ENCODE measurements at regions not wholly inside any gene's neighbourhood (a gene's known extent, or its start where the extent isn't known, plus 50 kb on each side); places are given as distances from the start of the nearest gene placed in this dataset.

- Histone ChIP-seq H3K9me3 (ENCODE audit: control extremely low read depth in 1 of 5, control insufficient read depth in 4 of 5, insufficient read depth in 2 of 5, low read depth in 1 of 5, low read length in 4 of 5) (no peaks in the 10 kb centered on the region), H3K4me3 (ENCODE audit: control insufficient read depth in 1 of 7, extremely low read depth in 1 of 7, insufficient read depth in 4 of 7, low read depth in 2 of 7, low read length in 6 of 7) (no peak overlapping the region), H3K27me3 (replicated peaks in 2 of 5; ENCODE audit: control insufficient read depth in 4 of 5, insufficient read depth in 5 of 5, low read length in 4 of 5) (no peaks in the 10 kb centered on the region), H3K27ac (ENCODE audit: insufficient read depth in 1 of 2, low read depth in 1 of 2, low read length in 2 of 2, poor library complexity in 1 of 2, severe bottlenecking in 2 of 2) (no peak overlapping the region), H3K36me3 (ENCODE audit: control insufficient read depth in 4 of 4, insufficient read depth in 4 of 4, low read length in 3 of 4) (no peaks in the 10 kb centered on the region), H3K4me1 (ENCODE audit: control extremely low read depth in 1 of 4, control insufficient read depth in 4 of 4, insufficient read depth in 4 of 4, low read length in 3 of 4) (no peaks in the 10 kb centered on the region)
- POLR2A ChIA-PET, result no interaction called here
- 91% methylated on average over 6 of the region's 9 CpGs for WGBS (ENCODE audit: insufficient coverage)
- no peak for DNase-seq
- CTCF ChIA-PET, result no interaction called here
These were observed 2078.4 kb downstream of the PCDH7 start for GRCh38 chr4:32798471-32799159.

GRCh38 chr4:32824336-32824735 is 2104.2 kb downstream of the PCDH7 start:
- no peaks in the 10 kb centered on the region for H3K4me1 ChIP-seq (ENCODE audit: control extremely low read depth in 1 of 4, control insufficient read depth in 4 of 4, insufficient read depth in 4 of 4, low read length in 3 of 4)
- H3K36me3 ChIP-seq (ENCODE audit: control insufficient read depth in 4 of 4, insufficient read depth in 4 of 4, low read length in 3 of 4), result no peaks in the 10 kb centered on the region
- no peak overlapping the region for H3K27ac ChIP-seq (ENCODE audit: insufficient read depth in 1 of 2, low read depth in 1 of 2, low read length in 2 of 2, poor library complexity in 1 of 2, severe bottlenecking in 2 of 2)
- no peaks in the 10 kb centered on the region for H3K27me3 ChIP-seq (replicated peaks in 2 of 5; ENCODE audit: control insufficient read depth in 4 of 5, insufficient read depth in 5 of 5, low read length in 4 of 5)
- ChIA-PET CTCF (no interaction called here), POLR2A (no interaction called here)
- no peak for DNase-seq
- H3K4me3 ChIP-seq (ENCODE audit: control insufficient read depth in 1 of 7, extremely low read depth in 1 of 7, insufficient read depth in 4 of 7, low read depth in 2 of 7, low read length in 6 of 7), result no peak overlapping the region
- H3K9me3 ChIP-seq (ENCODE audit: control extremely low read depth in 1 of 5, control insufficient read depth in 4 of 5, insufficient read depth in 2 of 5, low read depth in 1 of 5, low read length in 4 of 5), result peaks cover 0 to 3% (median 0%) of the 10 kb centered on the region in 5 experiments
- 100% methylated on average over 2 of the region's 2 CpGs for WGBS (ENCODE audit: insufficient coverage)

- POLR2A ChIA-PET, result no interaction called here
- CTCF ChIA-PET, result no interaction called here
- Histone ChIP-seq H3K27me3 (replicated peaks in 2 of 5; ENCODE audit: control insufficient read depth in 4 of 5, insufficient read depth in 5 of 5, low read length in 4 of 5) (no peaks in the 10 kb centered on the region), H3K36me3 (ENCODE audit: control insufficient read depth in 4 of 4, insufficient read depth in 4 of 4, low read length in 3 of 4) (no peaks in the 10 kb centered on the region), H3K4me1 (ENCODE audit: control extremely low read depth in 1 of 4, control insufficient read depth in 4 of 4, insufficient read depth in 4 of 4, low read length in 3 of 4) (no peaks in the 10 kb centered on the region), H3K4me3 (ENCODE audit: control insufficient read depth in 1 of 7, extremely low read depth in 1 of 7, insufficient read depth in 4 of 7, low read depth in 2 of 7, low read length in 6 of 7) (no peak overlapping the region), H3K9me3 (ENCODE audit: control extremely low read depth in 1 of 5, control insufficient read depth in 4 of 5, insufficient read depth in 2 of 5, low read depth in 1 of 5, low read length in 4 of 5) (peaks cover 0 to 3% (median 0%) of the 10 kb centered on the region in 5 experiments), H3K27ac (ENCODE audit: insufficient read depth in 1 of 2, low read depth in 1 of 2, low read length in 2 of 2, poor library complexity in 1 of 2, severe bottlenecking in 2 of 2) (no peak overlapping the region)
- WGBS (ENCODE audit: insufficient coverage), result no CpG with 5 or more reads among the region's 3 CpGs
- DNase-seq, result no peak
These were observed 2106.0 kb downstream of the PCDH7 start for GRCh38 chr4:32826169-32826568.

GRCh38 chr4:32830160-32830559 is 2110.0 kb downstream of the PCDH7 start:
- Histone ChIP-seq H3K4me1 (ENCODE audit: control extremely low read depth in 1 of 4, control insufficient read depth in 4 of 4, insufficient read depth in 4 of 4, low read length in 3 of 4) (no peaks in the 10 kb centered on the region), H3K4me3 (ENCODE audit: control insufficient read depth in 1 of 7, extremely low read depth in 1 of 7, insufficient read depth in 4 of 7, low read depth in 2 of 7, low read length in 6 of 7) (no peak overlapping the region), H3K27me3 (replicated peaks in 2 of 5; ENCODE audit: control insufficient read depth in 4 of 5, insufficient read depth in 5 of 5, low read length in 4 of 5) (no peaks in the 10 kb centered on the region), H3K27ac (ENCODE audit: insufficient read depth in 1 of 2, low read depth in 1 of 2, low read length in 2 of 2, poor library complexity in 1 of 2, severe bottlenecking in 2 of 2) (no peak overlapping the region), H3K36me3 (ENCODE audit: control insufficient read depth in 4 of 4, insufficient read depth in 4 of 4, low read length in 3 of 4) (no peaks in the 10 kb centered on the region), H3K9me3 (ENCODE audit: control extremely low read depth in 1 of 5, control insufficient read depth in 4 of 5, insufficient read depth in 2 of 5, low read depth in 1 of 5, low read length in 4 of 5) (peaks cover 0 to 3% (median 0%) of the 10 kb centered on the region in 5 experiments)
- no CpG with 5 or more reads among the region's 1 CpG for WGBS (ENCODE audit: insufficient coverage)
- ChIA-PET POLR2A (no interaction called here), CTCF (no interaction called here)
- DNase-seq, result no peak

- CTCF ChIA-PET, result no interaction called here
- H3K27me3 ChIP-seq (replicated peaks in 2 of 5; ENCODE audit: control insufficient read depth in 4 of 5, insufficient read depth in 5 of 5, low read length in 4 of 5), result no peaks in the 10 kb centered on the region
- DNase-seq, result no peak
These were observed 2110.9 kb downstream of the PCDH7 start for GRCh38 chr4:32831104-32831503.

GRCh38 chr4:32840461-32841189 is 2120.5 kb downstream of the PCDH7 start:
- WGBS (ENCODE audit: insufficient coverage), result 86% methylated on average over 1 of the region's 4 CpGs
- Histone ChIP-seq H3K36me3 (ENCODE audit: control insufficient read depth in 4 of 4, insufficient read depth in 4 of 4, low read length in 3 of 4) (no peaks in the 10 kb centered on the region), H3K4me3 (ENCODE audit: control insufficient read depth in 1 of 7, extremely low read depth in 1 of 7, insufficient read depth in 4 of 7, low read depth in 2 of 7, low read length in 6 of 7) (no peak overlapping the region), H3K4me1 (ENCODE audit: control extremely low read depth in 1 of 4, control insufficient read depth in 4 of 4, insufficient read depth in 4 of 4, low read length in 3 of 4) (no peaks in the 10 kb centered on the region), H3K27ac (ENCODE audit: insufficient read depth in 1 of 2, low read depth in 1 of 2, low read length in 2 of 2, poor library complexity in 1 of 2, severe bottlenecking in 2 of 2) (no peak overlapping the region), H3K9me3 (ENCODE audit: control extremely low read depth in 1 of 5, control insufficient read depth in 4 of 5, insufficient read depth in 2 of 5, low read depth in 1 of 5, low read length in 4 of 5) (no peaks in the 10 kb centered on the region), H3K27me3 (replicated peaks in 2 of 5; ENCODE audit: control insufficient read depth in 4 of 5, insufficient read depth in 5 of 5, low read length in 4 of 5) (no peaks in the 10 kb centered on the region)
- POLR2A ChIA-PET, result interaction anchor here (0.6 kb wide), 1 partner anchor 559 kb away, joined by 5 read pairs; no protein-coding TSS in a partner anchor
- CTCF ChIA-PET, result no interaction called here
- DNase-seq, result peak in 2 of 3 donors; percentile 14 to 18

More at GRCh38 chr4:32831104-32831503, 2110.9 kb downstream of the PCDH7 start:
- Histone ChIP-seq H3K4me3 (ENCODE audit: control insufficient read depth in 1 of 7, extremely low read depth in 1 of 7, insufficient read depth in 4 of 7, low read depth in 2 of 7, low read length in 6 of 7) (no peak overlapping the region), H3K4me1 (ENCODE audit: control extremely low read depth in 1 of 4, control insufficient read depth in 4 of 4, insufficient read depth in 4 of 4, low read length in 3 of 4) (no peaks in the 10 kb centered on the region), H3K27ac (ENCODE audit: insufficient read depth in 1 of 2, low read depth in 1 of 2, low read length in 2 of 2, poor library complexity in 1 of 2, severe bottlenecking in 2 of 2) (no peak overlapping the region), H3K9me3 (ENCODE audit: control extremely low read depth in 1 of 5, control insufficient read depth in 4 of 5, insufficient read depth in 2 of 5, low read depth in 1 of 5, low read length in 4 of 5) (peaks cover 0 to 3% (median 0%) of the 10 kb centered on the region in 5 experiments), H3K36me3 (ENCODE audit: control insufficient read depth in 4 of 4, insufficient read depth in 4 of 4, low read length in 3 of 4) (no peaks in the 10 kb centered on the region)
- POLR2A ChIA-PET, result no interaction called here

- H3K27me3 ChIP-seq (replicated peaks in 2 of 5; ENCODE audit: control insufficient read depth in 4 of 5, insufficient read depth in 5 of 5, low read length in 4 of 5), result no peaks in the 10 kb centered on the region
- no peak for DNase-seq
- no peaks in the 10 kb centered on the region for H3K4me1 ChIP-seq (ENCODE audit: control extremely low read depth in 1 of 4, control insufficient read depth in 4 of 4, insufficient read depth in 4 of 4, low read length in 3 of 4)
- H3K9me3 ChIP-seq (ENCODE audit: control extremely low read depth in 1 of 5, control insufficient read depth in 4 of 5, insufficient read depth in 2 of 5, low read depth in 1 of 5, low read length in 4 of 5), result no peaks in the 10 kb centered on the region
- no peak overlapping the region for H3K27ac ChIP-seq (ENCODE audit: insufficient read depth in 1 of 2, low read depth in 1 of 2, low read length in 2 of 2, poor library complexity in 1 of 2, severe bottlenecking in 2 of 2)
- CTCF ChIA-PET, result no interaction called here
- no peak overlapping the region for H3K4me3 ChIP-seq (ENCODE audit: control insufficient read depth in 1 of 7, extremely low read depth in 1 of 7, insufficient read depth in 4 of 7, low read depth in 2 of 7, low read length in 6 of 7)
- no peaks in the 10 kb centered on the region for H3K36me3 ChIP-seq (ENCODE audit: control insufficient read depth in 4 of 4, insufficient read depth in 4 of 4, low read length in 3 of 4)
- POLR2A ChIA-PET, result no interaction called here
- WGBS (ENCODE audit: insufficient coverage), result 75% methylated on average over 1 of the region's 1 CpG
These were observed 2121.0 kb downstream of the PCDH7 start for GRCh38 chr4:32841217-32841616.

All from common myeloid progenitor, CD34-positive (primary cell).